WTC11 (cell line): ENCODE measurements at regions not wholly inside any gene's neighbourhood (a gene's known extent, or its start where the extent isn't known, plus 50 kb on each side); places are given as distances from the start of the nearest gene placed in this dataset.

ENCODE experiments used
- ATAC-seq: fragments of 200-7000 bp; cut with Tn5 transposase; 2 replicates; pipeline ENCODE4 v1.10.0; 2021; ENCODE audit warnings: mild to moderate bottlenecking, moderate library complexity
- CTCF ChIA-PET: fragments of 300-600 bp; sonication (Branson Sonifier 250); formaldehyde crosslinking; loops from one replicate; lab custom pipeline; 2021; ENCODE audit warnings: antibody characterized with exemption; lab: Charles Lee
- POLR2A ChIA-PET: fragments of 350-600 bp; sonication (Branson Sonifier 250); formaldehyde crosslinking; loops from one replicate; lab custom pipeline; 2021; ENCODE audit warnings: antibody characterized with exemption; lab: Charles Lee
- DNase-seq: peaks from one replicate; pipeline ENCODE4 v3.0.0; 2021; ENCODE audit warnings: low spot score
- H3K27ac Mint-ChIP-seq: 2 replicates; pipeline ENCODE4 v1.8.0; 2021; ENCODE audit warnings: mixed read lengths
- H3K27me3 Mint-ChIP-seq: 2 replicates; pipeline ENCODE4 v1.8.0; 2021; ENCODE audit warnings: low read depth, mild to moderate bottlenecking, moderate library complexity, mixed read lengths
- H3K36me3 Mint-ChIP-seq: 2 replicates; pipeline ENCODE4 v1.8.0; 2021; ENCODE audit warnings: mixed read lengths
- H3K4me1 Mint-ChIP-seq: 2 replicates; pipeline ENCODE4 v1.8.0; 2022; ENCODE audit warnings: mixed read lengths
- H3K4me3 Mint-ChIP-seq: 2 replicates; pipeline ENCODE4 v1.8.0; 2021; ENCODE audit warnings: mild to moderate bottlenecking, moderate library complexity, mixed read lengths
- H3K9me3 Mint-ChIP-seq: 2 replicates; pipeline ENCODE4 v1.8.0; 2021; ENCODE audit warnings: mixed read lengths
- E2F5 ChIP-seq: sonication (generic); formaldehyde crosslinking; IDR thresholded peaks from 2 replicates; pipeline ENCODE4 v1.8.1; 2022; ENCODE audit warnings: mild to moderate bottlenecking, moderate library complexity, missing genetic modification reagents
- ESRRA ChIP-seq: sonication (generic); formaldehyde crosslinking; IDR thresholded peaks from 2 replicates; pipeline ENCODE4 v1.8.1; 2022; ENCODE audit warnings: mild to moderate bottlenecking, missing genetic modification reagents, borderline replicate concordance
- FOXP1 ChIP-seq: sonication (generic); formaldehyde crosslinking; IDR thresholded peaks from 2 replicates; pipeline ENCODE4 v1.8.0; 2022; ENCODE audit warnings: missing genetic modification reagents, mild to moderate bottlenecking, moderate library complexity, borderline replicate concordance
- HMGXB4 ChIP-seq: sonication (generic); formaldehyde crosslinking; IDR thresholded peaks from 2 replicates; pipeline ENCODE4 v1.8.1; 2023; ENCODE audit warnings: mild to moderate bottlenecking, moderate library complexity, missing genetic modification reagents
- IRF2 ChIP-seq: sonication (generic); formaldehyde crosslinking; IDR thresholded peaks from 2 replicates; pipeline ENCODE4 v1.8.0; 2022; ENCODE audit warnings: low read depth, missing genetic modification reagents, borderline replicate concordance
- MXD4 ChIP-seq: fragments of 250-450 bp; sonication (Bioruptor Pico); IDR thresholded peaks from 2 replicates; pipeline ENCODE4 v1.8.0; 2021; ENCODE audit warnings: mild to moderate bottlenecking, moderate library complexity, borderline replicate concordance
- MYBL2 ChIP-seq: sonication (generic); formaldehyde crosslinking; IDR thresholded peaks from 2 replicates; pipeline ENCODE4 v1.8.1; 2023; ENCODE audit warnings: mild to moderate bottlenecking, moderate library complexity, missing genetic modification reagents
- PRDM15 ChIP-seq: sonication (generic); formaldehyde crosslinking; IDR thresholded peaks from 2 replicates; pipeline ENCODE4 v1.8.0; 2022; ENCODE audit warnings: missing genetic modification reagents
- PREB ChIP-seq: sonication (generic); formaldehyde crosslinking; IDR thresholded peaks from 2 replicates; pipeline ENCODE4 v1.8.1; 2022; ENCODE audit warnings: mild to moderate bottlenecking, missing genetic modification reagents, moderate library complexity, borderline replicate concordance
- SMAD3 ChIP-seq: sonication (generic); formaldehyde crosslinking; IDR thresholded peaks from 2 replicates; pipeline ENCODE4 v1.8.0; 2022; ENCODE audit warnings: missing genetic modification reagents, mild to moderate bottlenecking, borderline replicate concordance
- TCF7 ChIP-seq: sonication (generic); formaldehyde crosslinking; IDR thresholded peaks from 2 replicates; pipeline ENCODE4 v1.8.0; 2022; ENCODE audit warnings: mild to moderate bottlenecking, low read depth, missing genetic modification reagents, moderate library complexity
- TP53 ChIP-seq: sonication (generic); formaldehyde crosslinking; IDR thresholded peaks from 2 replicates; pipeline ENCODE4 v1.8.1; 2023; ENCODE audit warnings: mild to moderate bottlenecking, missing genetic modification reagents
- ZBTB43 ChIP-seq: sonication (generic); formaldehyde crosslinking; IDR thresholded peaks from 2 replicates; pipeline ENCODE4 v1.8.1; 2023; ENCODE audit warnings: mild to moderate bottlenecking, missing genetic modification reagents
- ZNF263 ChIP-seq: sonication (generic); formaldehyde crosslinking; IDR thresholded peaks from 2 replicates; pipeline ENCODE4 v1.8.1; 2022; ENCODE audit warnings: low read depth, mild to moderate bottlenecking, moderate library complexity, missing genetic modification reagents
- ZNF416 ChIP-seq: fragments of 250-450 bp; sonication (Bioruptor Pico); IDR thresholded peaks from 2 replicates; pipeline ENCODE4 v1.9.0; 2021; ENCODE audit warnings: mild to moderate bottlenecking, inconsistent platforms

GRCh38 chr7:156220701-156221100, 408.4 kb upstream of the SHH start (continued):
- TF ChIP-seq ZBTB43 = no peak
- no peak for TF ChIP-seq ESRRA (CRISPR knock-in tag)
- TF ChIP-seq ZNF416 (CRISPR knock-in tag) = no peak
- TF ChIP-seq MXD4 (CRISPR knock-in tag) = no peak
- TF ChIP-seq SMAD3 (CRISPR knock-in tag) = no peak
- no peak for TF ChIP-seq FOXP1
- no peak for TF ChIP-seq HMGXB4 (CRISPR knock-in tag)
- TF ChIP-seq PREB = no peak

- H3K9me3 Mint-ChIP-seq = peaks cover 50% of the 10 kb centered on the region
- POLR2A ChIA-PET = no interaction called here
- TF ChIP-seq TCF7 (CRISPR knock-in tag) = no peak
- TF ChIP-seq TP53 (CRISPR knock-in tag) = no peak
- no peak for TF ChIP-seq ESRRA (CRISPR knock-in tag)
- TF ChIP-seq MYBL2 (CRISPR knock-in tag) = no peak
- no peak for TF ChIP-seq IRF2 (CRISPR knock-in tag)
- TF ChIP-seq E2F5 = no peak
- no peak for TF ChIP-seq ZNF263 (CRISPR knock-in tag)
- TF ChIP-seq PRDM15 = no peak
- TF ChIP-seq, all 79 proteins: peak for 0
- Mint-ChIP-seq H3K27ac (no peak overlapping the region), H3K27me3 (no peaks in the 10 kb centered on the region), H3K4me3 (no peak overlapping the region), H3K4me1 (no peaks in the 10 kb centered on the region), H3K36me3 (peaks cover 30% of the 10 kb centered on the region)
- DNase-seq = no peak
- CTCF ChIA-PET = no interaction called here
- ATAC-seq = no peak
Observed at GRCh38 chr7:156220078-156220605, 407.9 kb upstream of the SHH start.
